HTR-8/SVneo (cell line): ENCODE measurements at regions not wholly inside any gene's neighbourhood (a gene's known extent, or its start where the extent isn't known, plus 50 kb on each side); places are given as distances from the start of the nearest gene placed in this dataset.

Experiments
- DNase-seq: peaks from one replicate; pipeline ENCODE4 v3.0.0; 2011; ENCODE audit warnings: low spot score, mixed read lengths; ENCODE audit not compliant: insufficient read length
- FAIRE-seq: peaks from 2 replicates; lab custom pipeline; 2011; peaks lifted over from hg19 to GRCh38; lab: Jason Lieb, UNC

- DNase-seq (no peak), FAIRE-seq (no peak)
Measured at GRCh38 chr3:156620901-156621300, 53.5 kb upstream of the TIPARP start.

DNA sequence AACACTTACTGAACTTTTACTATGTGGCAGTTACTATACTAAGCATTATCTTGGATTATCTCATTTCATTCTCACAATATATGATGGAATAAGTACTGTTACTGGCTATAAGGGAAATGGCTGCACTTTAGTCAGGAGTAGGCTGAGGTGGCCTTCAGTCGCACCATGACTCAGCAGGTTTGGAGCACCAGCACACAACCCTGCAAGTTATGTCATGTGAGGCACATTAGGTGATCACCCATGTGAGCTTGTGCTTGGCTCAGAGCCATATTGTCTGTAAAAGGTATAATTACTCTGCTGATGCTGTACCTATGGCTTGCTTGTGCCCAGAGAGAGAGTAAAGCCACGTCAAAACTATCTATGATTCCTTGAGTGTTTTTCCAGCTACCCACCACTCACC, 54.1 kb upstream of the TIPARP start:
- FAIRE-seq = no peak
- no peak for DNase-seq

DNA sequence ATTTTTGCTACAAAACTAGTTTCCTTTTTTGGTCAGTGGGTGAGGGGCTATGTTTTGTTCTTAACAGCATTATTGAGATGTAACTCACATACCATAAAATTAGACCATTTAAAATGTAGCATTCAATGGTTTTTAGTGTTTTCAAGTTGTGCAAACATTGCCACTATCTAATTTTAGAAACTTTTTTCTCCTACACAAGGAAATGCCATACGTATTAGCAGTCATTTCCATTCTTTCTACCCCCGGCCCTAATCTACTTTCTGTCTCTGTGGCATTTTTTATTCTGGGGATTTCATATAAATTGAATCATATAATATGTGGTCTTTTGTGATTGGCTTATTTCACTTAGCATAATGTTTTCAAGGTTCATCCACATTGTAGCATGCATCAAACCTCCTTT, 55.0 kb upstream of the TIPARP start:
- DNase-seq = no peak
- no peak for FAIRE-seq

GRCh38 chr3:156617781-156618180, 56.6 kb upstream of the TIPARP start:
- FAIRE-seq (no peak), DNase-seq (no peak)

GRCh38 chr3:156617145-156617544, 57.2 kb upstream of the TIPARP start:
- no peak for FAIRE-seq
- no peak for DNase-seq

- FAIRE-seq (peak; percentile 67), DNase-seq (peak; percentile 53)
Measured at GRCh38 chr3:156615592-156616173, 58.7 kb upstream of the TIPARP start.

GRCh38 chr3:156614642-156615511, 59.5 kb upstream of the TIPARP start:
- DNase-seq = no peak
- FAIRE-seq = no peak

DNA sequence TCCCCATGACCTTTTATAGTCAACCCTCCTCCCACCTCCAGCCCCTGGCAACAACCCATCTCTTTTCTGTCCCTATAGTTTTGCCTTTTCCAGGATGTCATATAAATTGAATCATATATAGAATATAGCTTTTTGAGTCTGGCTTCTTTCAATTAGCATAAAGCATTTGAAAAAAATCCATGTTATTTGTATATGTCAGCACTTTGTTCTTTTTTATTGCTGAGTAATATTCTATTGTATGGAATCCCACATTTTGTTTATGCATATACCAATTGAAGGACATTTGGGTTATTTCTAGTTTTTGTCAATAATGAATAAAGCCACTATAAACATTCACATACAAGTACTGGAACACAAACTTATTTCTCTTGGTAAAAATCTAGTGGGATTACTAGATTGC, 58.0 kb upstream of the SSR3 start:
- no peak for FAIRE-seq

DNA sequence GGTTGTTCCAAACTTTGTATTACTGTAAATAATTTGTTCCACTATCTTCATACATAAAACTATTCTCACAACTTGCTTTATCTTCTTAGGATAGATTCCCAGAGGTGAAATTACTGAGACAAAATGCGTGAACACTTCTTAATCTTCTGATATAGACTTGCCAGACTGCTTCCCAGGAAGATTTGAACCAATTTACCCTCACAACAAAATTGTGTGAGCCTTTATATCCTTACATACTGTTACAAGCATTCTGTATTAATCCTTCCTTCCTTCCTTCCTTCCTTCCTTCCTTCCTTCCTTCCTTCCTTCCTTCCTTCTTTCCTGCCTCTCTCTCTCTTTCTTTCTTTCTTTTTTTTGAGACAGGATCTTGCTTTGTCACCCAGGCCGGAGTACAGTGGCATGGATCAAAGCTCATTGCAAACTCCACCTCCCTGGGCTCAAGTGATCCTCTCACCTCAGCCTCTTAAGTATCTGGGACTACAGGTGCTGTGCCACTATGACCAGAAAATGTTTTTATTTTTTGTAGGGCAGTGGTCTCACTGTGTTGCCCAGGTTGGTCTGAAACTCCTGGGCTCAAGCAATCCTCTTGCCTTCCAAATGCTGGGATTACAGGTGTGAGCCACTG, 57.1 kb upstream of the SSR3 start:
- no peak for DNase-seq
- no peak for FAIRE-seq

More for the DNA sequence above, 58.0 kb upstream of the SSR3 start:
- DNase-seq = no peak

DNA sequence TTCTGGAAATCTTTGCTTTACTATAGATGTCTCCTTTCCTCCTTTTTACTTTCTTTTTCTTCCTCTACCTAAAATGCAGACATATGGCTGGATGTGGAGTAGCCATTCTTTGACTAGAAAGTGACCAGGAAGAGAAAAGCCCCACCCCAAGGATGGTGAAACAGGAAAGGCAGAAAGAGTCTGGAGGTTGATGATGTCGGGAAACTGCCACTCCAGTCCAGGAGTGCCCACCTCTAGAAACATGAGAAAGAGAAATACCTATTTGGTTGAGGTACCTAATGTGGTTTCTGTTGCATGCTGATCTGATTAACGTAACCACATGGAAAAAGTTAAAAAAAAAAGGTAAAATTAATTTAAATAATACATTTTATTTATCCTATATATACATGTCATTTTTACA, 55.2 kb upstream of the SSR3 start:
- no peak for FAIRE-seq

GRCh38 chr3:156609546-156609945, 54.6 kb upstream of the SSR3 start:
- FAIRE-seq (no peak), DNase-seq (no peak)

More for the DNA sequence above, 55.2 kb upstream of the SSR3 start:
- DNase-seq = no peak

- no peak for DNase-seq
- no peak for FAIRE-seq
Measured at GRCh38 chr3:156608601-156609514, 53.9 kb upstream of the SSR3 start.

GRCh38 chr3:156606729-156607128, 51.8 kb upstream of the SSR3 start:
- DNase-seq (no peak), FAIRE-seq (no peak)

GRCh38 chr3:156605686-156606605, 51.0 kb upstream of the SSR3 start:
- no peak for FAIRE-seq
- DNase-seq = peak; percentile 86

- FAIRE-seq = peak; percentile 92
Measured at GRCh38 chr3:156604642-156605144, 49.8 kb upstream of the SSR3 start.

More at GRCh38 chr3:156604642-156605144, 49.8 kb upstream of the SSR3 start:
- peak; percentile 49 for DNase-seq
